Suprapubic skin (tissue), 3 donors: ENCODE measurements at regions not wholly inside any gene's neighbourhood (a gene's known extent, or its start where the extent isn't known, plus 50 kb on each side); places are given as distances from the start of the nearest gene placed in this dataset.

Source experiments
- POLR2A ChIP-seq, 2 donors: fragments of 450-650 bp; IDR thresholded peaks; one replicate each; pipeline ENCODE4 v1.6.1; 2017; ENCODE audit warnings: antibody characterized with exemption in 2 of 2, mild to moderate bottlenecking in 2 of 2, moderate library complexity in 2 of 2
- TF ChIP-seq, protein P1 (sequence below), 2 donors: fragments of 200-600 bp in 1 of 2; fragments of 450-650 bp in 1 of 2; sonication (generic) in 1 of 2; IDR thresholded peaks; one replicate each; pipeline ENCODE4 v1.5.1; 2016 to 2019; ENCODE audit warnings: antibody characterized with exemption in 2 of 2, mild to moderate bottlenecking in 1 of 2, moderate library complexity in 1 of 2

DNA sequence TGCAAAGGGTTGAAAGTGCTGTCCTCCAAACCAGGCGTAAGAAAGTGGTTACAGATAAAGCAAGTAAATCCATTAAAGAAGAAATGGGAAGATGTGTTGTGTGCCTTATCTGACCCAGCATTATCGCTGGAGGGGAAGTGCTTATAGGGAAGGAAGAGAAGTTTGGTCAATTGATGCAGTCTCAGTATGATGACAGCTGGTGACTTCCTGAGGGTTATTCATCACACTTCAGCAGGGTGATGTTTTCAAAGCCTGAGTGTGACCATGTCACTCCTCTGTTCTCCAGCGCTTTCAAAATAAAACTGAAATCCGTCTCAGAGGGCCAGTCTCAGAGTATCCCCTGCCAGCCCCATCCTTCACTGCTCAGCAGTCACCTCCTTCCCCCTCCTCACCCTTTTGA is 505.4 kb upstream of the RBFOX1 start:
- TF ChIP-seq, protein P1, sequence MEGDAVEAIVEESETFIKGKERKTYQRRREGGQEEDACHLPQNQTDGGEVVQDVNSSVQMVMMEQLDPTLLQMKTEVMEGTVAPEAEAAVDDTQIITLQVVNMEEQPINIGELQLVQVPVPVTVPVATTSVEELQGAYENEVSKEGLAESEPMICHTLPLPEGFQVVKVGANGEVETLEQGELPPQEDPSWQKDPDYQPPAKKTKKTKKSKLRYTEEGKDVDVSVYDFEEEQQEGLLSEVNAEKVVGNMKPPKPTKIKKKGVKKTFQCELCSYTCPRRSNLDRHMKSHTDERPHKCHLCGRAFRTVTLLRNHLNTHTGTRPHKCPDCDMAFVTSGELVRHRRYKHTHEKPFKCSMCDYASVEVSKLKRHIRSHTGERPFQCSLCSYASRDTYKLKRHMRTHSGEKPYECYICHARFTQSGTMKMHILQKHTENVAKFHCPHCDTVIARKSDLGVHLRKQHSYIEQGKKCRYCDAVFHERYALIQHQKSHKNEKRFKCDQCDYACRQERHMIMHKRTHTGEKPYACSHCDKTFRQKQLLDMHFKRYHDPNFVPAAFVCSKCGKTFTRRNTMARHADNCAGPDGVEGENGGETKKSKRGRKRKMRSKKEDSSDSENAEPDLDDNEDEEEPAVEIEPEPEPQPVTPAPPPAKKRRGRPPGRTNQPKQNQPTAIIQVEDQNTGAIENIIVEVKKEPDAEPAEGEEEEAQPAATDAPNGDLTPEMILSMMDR (IDR thresholded peaks at IDR 0.05), result no peak
- no peak for TF ChIP-seq POLR2A (IDR thresholded peaks at IDR 0.05)
